SK-N-SH (cell line): ENCODE measurements at regions not wholly inside any gene's neighbourhood (a gene's known extent, or its start where the extent isn't known, plus 50 kb on each side); places are given as distances from the start of the nearest gene placed in this dataset.
"Not testable (repeated sequence)": the region's sequence is repeated elsewhere in the genome, so short reads cannot be mapped to it uniquely, and the experiment has no call there.

ENCODE experiments used
- CTCF ChIA-PET: fragments of 300-600, 350-600 bp; formaldehyde crosslinking; extraction: SDS; loops from one replicate; lab custom pipeline; 2021; lab: Yijun Ruan, JAX
- POLR2A ChIA-PET: fragments of 350-600 bp; sonication (Branson Sonifier 250); formaldehyde crosslinking; extraction: SDS; loops from one replicate; lab custom pipeline; 2020; ENCODE audit warnings: antibody characterized with exemption, inconsistent platforms; lab: Yijun Ruan, JAX
- DNase-seq: peaks from one replicate; pipeline ENCODE4 v3.0.0; 2012
- H2AFZ ChIP-seq: fragments of 200-600 bp; sonication (generic); 2 replicates; pipeline ENCODE4 v1.8.1; 2016; ENCODE audit warnings: antibody characterized with exemption, mild to moderate bottlenecking, low read depth
- H3F3A ChIP-seq: fragments of 200-600 bp; sonication (generic); replicated peaks from 2 replicates; pipeline ENCODE3; 2016; ENCODE audit warnings: antibody characterized with exemption, mild to moderate bottlenecking; ENCODE audit not compliant: insufficient read depth
- H3K27ac ChIP-seq, 2 experiments: fragments of 200-500 bp in 1 of 2; fragments of 200-600 bp in 1 of 2; sonication (Bioruptor generic) in 1 of 2; sonication (generic), shearing (Covaris generic) in 1 of 2; 2 replicates each; pipeline versions ENCODE4 v1.5.1 to v1.6.1; 2014 to 2016; ENCODE audit warnings: low read depth in 2 of 2, inconsistent platforms in 1 of 2, low read length in 1 of 2, mild to moderate bottlenecking in 1 of 2, mixed read lengths in 1 of 2
- H3K27me3 ChIP-seq: fragments of 200-600 bp; sonication (generic), shearing (Covaris generic); 2 replicates; pipeline ENCODE4 v1.6.1; 2016; ENCODE audit warnings: mixed run types; ENCODE audit not compliant: insufficient read depth
- H3K36me3 ChIP-seq, 2 experiments: fragments of 200-500 bp in 1 of 2; fragments of 200-600 bp in 1 of 2; sonication (Bioruptor generic) in 1 of 2; sonication (generic) in 1 of 2; replicated peaks in 1 of 2; 2 replicates each; pipeline versions ENCODE3 to v1.5.1; 2014 to 2016; ENCODE audit warnings: low read length in 1 of 2, mild to moderate bottlenecking in 1 of 2; ENCODE audit not compliant: insufficient read depth in 2 of 2, control insufficient read depth in 1 of 2
- H3K4me1 ChIP-seq, 2 experiments: fragments of 200-500 bp in 1 of 2; fragments of 200-600 bp in 1 of 2; sonication (Bioruptor generic) in 1 of 2; sonication (generic), shearing (Covaris generic) in 1 of 2; 2 replicates each; pipeline versions ENCODE4 v1.5.1 to v1.6.1; 2014 to 2016; ENCODE audit warnings: low read depth in 1 of 2, low read length in 1 of 2, mixed run types in 1 of 2; ENCODE audit not compliant: insufficient read depth in 2 of 2, control insufficient read depth in 1 of 2
- H3K4me2 ChIP-seq: fragments of 200-600 bp; sonication (generic), shearing (Covaris generic); 2 replicates; pipeline ENCODE4 v1.6.1; 2017; ENCODE audit warnings: mixed run types
- H3K4me3 ChIP-seq, 2 experiments: fragments of 200-500 bp in 1 of 2; fragments of 200-600 bp in 1 of 2; sonication (Bioruptor generic) in 1 of 2; sonication (generic), shearing (Covaris generic) in 1 of 2; 2 replicates each; pipeline versions ENCODE4 v1.5.1 to v1.8.1; 2014 to 2016; ENCODE audit warnings: low read depth in 2 of 2, inconsistent platforms in 1 of 2, low read length in 1 of 2, mild to moderate bottlenecking in 1 of 2, mixed read lengths in 1 of 2, moderate library complexity in 1 of 2
- H3K79me2 ChIP-seq: fragments of 200-600 bp; sonication (generic); 2 replicates; pipeline ENCODE4 v1.8.1; 2017; ENCODE audit warnings: mild to moderate bottlenecking; ENCODE audit not compliant: insufficient read depth
- H3K9ac ChIP-seq: fragments of 200-600 bp; sonication (generic); 2 replicates; pipeline ENCODE4 v1.6.1; 2017; ENCODE audit warnings: mixed run types
- H3K9me2 ChIP-seq: fragments of 200-600 bp; sonication (generic); 2 replicates; pipeline ENCODE4 v1.6.1; 2017; ENCODE audit warnings: mixed run types
- H3K9me3 ChIP-seq: fragments of 200-600 bp; sonication (generic); 2 replicates; pipeline ENCODE4 v1.6.1; 2017; ENCODE audit warnings: mixed run types, mild to moderate bottlenecking, moderate library complexity
- H4K20me1 ChIP-seq: fragments of 200-600 bp; sonication (generic); 2 replicates; pipeline ENCODE4 v1.6.1; 2017; ENCODE audit warnings: mild to moderate bottlenecking, mixed run types; ENCODE audit not compliant: insufficient read depth
- CHD2 ChIP-seq: fragments of 150-350 bp; IDR thresholded peaks from 2 replicates; pipeline ENCODE4 v1.6.1; 2018; ENCODE audit warnings: low read length; ENCODE audit not compliant: partially characterized antibody
- ELF1 ChIP-seq: IDR thresholded peaks from 2 replicates; pipeline ENCODE4 v1.4.0; 2012
- MXI1 ChIP-seq: IDR thresholded peaks from 2 replicates; pipeline ENCODE4 v1.6.1; 2012; ENCODE audit warnings: mild to moderate bottlenecking, low read depth, low read length, improper control_type of control experiment
- NFIC ChIP-seq: IDR thresholded peaks from 2 replicates; pipeline ENCODE4 v1.4.0; 2012; ENCODE audit warnings: borderline replicate concordance
- NRF1 ChIP-seq: IDR thresholded peaks from 2 replicates; pipeline ENCODE4 v1.6.1; 2012; ENCODE audit warnings: low read depth, mild to moderate bottlenecking, low read length
- RCOR1 ChIP-seq: fragments of 150-350 bp; IDR thresholded peaks from 2 replicates; pipeline ENCODE4 v1.6.1; 2017; ENCODE audit warnings: antibody characterized with exemption, low read length
- TEAD4 ChIP-seq: IDR thresholded peaks from 2 replicates; pipeline ENCODE4 v1.4.0; 2012; ENCODE audit warnings: mild to moderate bottlenecking, borderline replicate concordance; ENCODE audit not compliant: insufficient read depth
- WGBS: methylation state at CpG from one replicate; pipeline ENCODE4 v1.1.6; 2017; ENCODE audit warnings: low lambda C conversion rate; 5-methylcytosine and 5-hydroxymethylcytosine counted together
- TF ChIP-seq, protein P1 (sequence below): IDR thresholded peaks from 2 replicates; pipeline ENCODE4; 2012
- TF ChIP-seq, protein P2 (sequence below): IDR thresholded peaks from 2 replicates; pipeline ENCODE4 v1.4.0; 2012; ENCODE audit warnings: low read depth
- TF ChIP-seq, protein P3 (sequence below): fragments of 150-350 bp; IDR thresholded peaks from 2 replicates; pipeline ENCODE4 v1.6.1; 2017; ENCODE audit warnings: antibody characterized with exemption, low read length, low read depth, borderline replicate concordance
- TF ChIP-seq, protein P4 (sequence below): fragments of 150-350 bp; IDR thresholded peaks from 2 replicates; pipeline ENCODE4 v1.6.1; 2016; ENCODE audit warnings: mild to moderate bottlenecking, low read depth, low read length
- TF ChIP-seq, protein P5 (sequence below): IDR thresholded peaks from 2 replicates; pipeline ENCODE4 v1.4.0; 2012; ENCODE audit warnings: low read depth, borderline replicate concordance

GRCh38 chr1:47602491-47602890 lies 164.6 kb downstream of the FOXD2 start:
- H3K36me3 ChIP-seq, H3K79me2 ChIP-seq, H3K9me3 ChIP-seq, POLR2A ChIA-PET, H3K9ac ChIP-seq, H3K4me2 ChIP-seq, H4K20me1 ChIP-seq, CTCF ChIA-PET, H3K4me1 ChIP-seq, H3K27ac ChIP-seq, H3K9me2 ChIP-seq, H3F3A ChIP-seq, H3K27me3 ChIP-seq, H2AFZ ChIP-seq, DNase-seq, H3K4me3 ChIP-seq: not testable (repeated sequence)
- WGBS: 57% methylated on average over 6 of the region's 11 CpGs

- H3K27ac ChIP-seq, H3K4me2 ChIP-seq, H4K20me1 ChIP-seq, H3K4me1 ChIP-seq, H3K36me3 ChIP-seq, POLR2A ChIA-PET, H3K27me3 ChIP-seq, H3K9me3 ChIP-seq, CTCF ChIA-PET, H3K9ac ChIP-seq, H3K9me2 ChIP-seq, H3K4me3 ChIP-seq, H3F3A ChIP-seq, DNase-seq, H3K79me2 ChIP-seq, H2AFZ ChIP-seq: not testable (repeated sequence)
- 9% methylated on average over 1 of the region's 1 CpG for WGBS
Measured at GRCh38 chr1:47604869-47605268, 167.0 kb downstream of the FOXD2 start.

GRCh38 chr1:47608296-47608875 lies 170.5 kb downstream of the FOXD2 start:
- DNase-seq: no peak
- Histone ChIP-seq H3F3A (no peaks in the 10 kb centered on the region), H2AFZ (no peak overlapping the region), H3K4me2 (no peak overlapping the region), H3K4me1 (no peaks in the 10 kb centered on the region), H3K36me3 (no peaks in the 10 kb centered on the region), H3K9me3 (no peaks in the 10 kb centered on the region), H3K27me3 (no peaks in the 10 kb centered on the region), H3K9me2 (no peaks in the 10 kb centered on the region), H3K9ac (no peak overlapping the region), H3K4me3 (no peak overlapping the region), H4K20me1 (no peaks in the 10 kb centered on the region), H3K79me2 (no peaks in the 10 kb centered on the region), H3K27ac (no peak overlapping the region)
- TF ChIP-seq, protein P1, sequence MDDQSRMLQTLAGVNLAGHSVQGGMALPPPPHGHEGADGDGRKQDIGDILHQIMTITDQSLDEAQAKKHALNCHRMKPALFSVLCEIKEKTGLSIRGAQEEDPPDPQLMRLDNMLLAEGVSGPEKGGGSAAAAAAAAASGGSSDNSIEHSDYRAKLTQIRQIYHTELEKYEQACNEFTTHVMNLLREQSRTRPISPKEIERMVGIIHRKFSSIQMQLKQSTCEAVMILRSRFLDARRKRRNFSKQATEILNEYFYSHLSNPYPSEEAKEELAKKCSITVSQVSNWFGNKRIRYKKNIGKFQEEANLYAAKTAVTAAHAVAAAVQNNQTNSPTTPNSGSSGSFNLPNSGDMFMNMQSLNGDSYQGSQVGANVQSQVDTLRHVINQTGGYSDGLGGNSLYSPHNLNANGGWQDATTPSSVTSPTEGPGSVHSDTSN: no peak
- TF ChIP-seq, protein P2, sequence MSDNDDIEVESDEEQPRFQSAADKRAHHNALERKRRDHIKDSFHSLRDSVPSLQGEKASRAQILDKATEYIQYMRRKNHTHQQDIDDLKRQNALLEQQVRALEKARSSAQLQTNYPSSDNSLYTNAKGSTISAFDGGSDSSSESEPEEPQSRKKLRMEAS: no peak
- no peak for TF ChIP-seq TEAD4
- TF ChIP-seq, protein P3, sequence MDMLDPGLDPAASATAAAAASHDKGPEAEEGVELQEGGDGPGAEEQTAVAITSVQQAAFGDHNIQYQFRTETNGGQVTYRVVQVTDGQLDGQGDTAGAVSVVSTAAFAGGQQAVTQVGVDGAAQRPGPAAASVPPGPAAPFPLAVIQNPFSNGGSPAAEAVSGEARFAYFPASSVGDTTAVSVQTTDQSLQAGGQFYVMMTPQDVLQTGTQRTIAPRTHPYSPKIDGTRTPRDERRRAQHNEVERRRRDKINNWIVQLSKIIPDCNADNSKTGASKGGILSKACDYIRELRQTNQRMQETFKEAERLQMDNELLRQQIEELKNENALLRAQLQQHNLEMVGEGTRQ: no peak
- TF ChIP-seq NFIC: no peak
- no peak for TF ChIP-seq MXI1
- TF ChIP-seq, protein P4, sequence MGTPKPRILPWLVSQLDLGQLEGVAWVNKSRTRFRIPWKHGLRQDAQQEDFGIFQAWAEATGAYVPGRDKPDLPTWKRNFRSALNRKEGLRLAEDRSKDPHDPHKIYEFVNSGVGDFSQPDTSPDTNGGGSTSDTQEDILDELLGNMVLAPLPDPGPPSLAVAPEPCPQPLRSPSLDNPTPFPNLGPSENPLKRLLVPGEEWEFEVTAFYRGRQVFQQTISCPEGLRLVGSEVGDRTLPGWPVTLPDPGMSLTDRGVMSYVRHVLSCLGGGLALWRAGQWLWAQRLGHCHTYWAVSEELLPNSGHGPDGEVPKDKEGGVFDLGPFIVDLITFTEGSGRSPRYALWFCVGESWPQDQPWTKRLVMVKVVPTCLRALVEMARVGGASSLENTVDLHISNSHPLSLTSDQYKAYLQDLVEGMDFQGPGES: no peak
- no peak for TF ChIP-seq NRF1
- TF ChIP-seq ELF1: no peak
- TF ChIP-seq RCOR1: no peak
- TF ChIP-seq CHD2: no peak
- TF ChIP-seq, protein P5, sequence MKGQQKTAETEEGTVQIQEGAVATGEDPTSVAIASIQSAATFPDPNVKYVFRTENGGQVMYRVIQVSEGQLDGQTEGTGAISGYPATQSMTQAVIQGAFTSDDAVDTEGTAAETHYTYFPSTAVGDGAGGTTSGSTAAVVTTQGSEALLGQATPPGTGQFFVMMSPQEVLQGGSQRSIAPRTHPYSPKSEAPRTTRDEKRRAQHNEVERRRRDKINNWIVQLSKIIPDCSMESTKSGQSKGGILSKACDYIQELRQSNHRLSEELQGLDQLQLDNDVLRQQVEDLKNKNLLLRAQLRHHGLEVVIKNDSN: no peak
- ChIA-PET POLR2A (no interaction called here), CTCF (no interaction called here)
- 3% methylated on average over 5 of the region's 7 CpGs for WGBS
